Keratinocyte (primary cell): ENCODE measurements at regions not wholly inside any gene's neighbourhood (a gene's known extent, or its start where the extent isn't known, plus 50 kb on each side); places are given as distances from the start of the nearest gene placed in this dataset.

Experiments used
- DNase-seq: peaks from one replicate; pipeline ENCODE4 v3.0.0-alpha.2; 2011; ENCODE audit warnings: low read depth, missing footprints, low spot score
- FAIRE-seq: peaks from 2 replicates; lab custom pipeline; 2011; peaks lifted over from hg19 to GRCh38; lab: Jason Lieb, UNC
- H2AFZ ChIP-seq: 2 replicates; pipeline ENCODE4 v1.6.0; 2012; ENCODE audit warnings: low read length, control low read depth, inconsistent platforms; ENCODE audit not compliant: control insufficient read depth
- H3K27ac ChIP-seq: 2 replicates; pipeline ENCODE4 v1.5.1; 2011; ENCODE audit warnings: low read length; ENCODE audit not compliant: control insufficient read depth, insufficient read depth
- H3K27me3 ChIP-seq: 3 replicates; pipeline ENCODE4 v1.6.0; 2011; ENCODE audit warnings: low read length; ENCODE audit not compliant: control insufficient read depth, insufficient read depth; ENCODE audit errors: extremely low read depth
- H3K36me3 ChIP-seq, 2 experiments: 2 replicates in 1 of 2; 3 replicates in 1 of 2; pipeline ENCODE4 v1.5.1; 2011; ENCODE audit warnings: low read length in 2 of 2, mild to moderate bottlenecking in 1 of 2; ENCODE audit not compliant: control insufficient read depth in 2 of 2, insufficient read depth in 2 of 2; ENCODE audit errors: extremely low read depth in 1 of 2
- H3K4me1 ChIP-seq: 3 replicates; pipeline ENCODE4 v1.5.1; 2011; ENCODE audit warnings: low read length; ENCODE audit not compliant: control insufficient read depth, insufficient read depth; ENCODE audit errors: extremely low read depth
- H3K4me2 ChIP-seq: 3 replicates; pipeline ENCODE4 v1.6.0; 2011; ENCODE audit warnings: low read depth, low read length; ENCODE audit not compliant: control insufficient read depth, insufficient read depth; ENCODE audit errors: extremely low read depth
- H3K4me3 ChIP-seq, 3 experiments: fragments of 200-600 bp in 1 of 3; sonication (generic) in 1 of 3; 2 replicates in 2 of 3; 3 replicates in 1 of 3; pipeline ENCODE4 v1.5.1; 2011 to 2016; ENCODE audit warnings: low read length in 3 of 3, mild to moderate bottlenecking in 3 of 3, control low read depth in 2 of 3, inconsistent platforms in 1 of 3, low read depth in 1 of 3, mixed read lengths in 1 of 3, mixed run types in 1 of 3, moderate library complexity in 1 of 3; ENCODE audit not compliant: control insufficient read depth in 2 of 3, insufficient read depth in 2 of 3; ENCODE audit errors: extremely low read depth in 1 of 3
- H3K79me2 ChIP-seq: 2 replicates; pipeline ENCODE4 v1.6.0; 2012; ENCODE audit warnings: low read length; ENCODE audit not compliant: control insufficient read depth, insufficient read depth
- H3K9ac ChIP-seq: 3 replicates; pipeline ENCODE4 v1.6.0; 2011; ENCODE audit warnings: low read length; ENCODE audit not compliant: control insufficient read depth, insufficient read depth; ENCODE audit errors: extremely low read depth
- H3K9me1 ChIP-seq: 3 replicates; pipeline ENCODE4 v1.6.0; 2011; ENCODE audit warnings: low read length; ENCODE audit not compliant: control insufficient read depth, insufficient read depth; ENCODE audit errors: extremely low read depth
- H3K9me3 ChIP-seq: 2 replicates; pipeline ENCODE4 v1.5.1; 2012; ENCODE audit warnings: low read depth, low read length; ENCODE audit not compliant: control insufficient read depth
- H4K20me1 ChIP-seq: 3 replicates; pipeline ENCODE4 v1.6.0; 2011; ENCODE audit warnings: low read length; ENCODE audit not compliant: control insufficient read depth, insufficient read depth; ENCODE audit errors: extremely low read depth
- CTCF ChIP-seq, 3 experiments: IDR thresholded peaks in 1 of 3; conservative IDR thresholded peaks in 1 of 3; optimal IDR thresholded peaks in 1 of 3; 2 replicates in 2 of 3; 3 replicates in 1 of 3; pipeline versions ENCODE3 to v1.5.1; 2011; ENCODE audit warnings: low read length in 3 of 3, mild to moderate bottlenecking in 3 of 3, moderate library complexity in 2 of 3, control low read depth in 1 of 3, inconsistent platforms in 1 of 3; ENCODE audit not compliant: insufficient read depth in 2 of 3; ENCODE audit errors: extremely low read depth in 1 of 3
- EZH2 ChIP-seq: IDR thresholded peaks from one replicate; pipeline ENCODE4 v1.6.1; 2012; ENCODE audit warnings: inconsistent platforms, mild to moderate bottlenecking, low read length, moderate library complexity
- dilution Hi-C: fragments of 300-500 bp; cut with MboI; formaldehyde crosslinking; loops from one replicate; pipeline ENCODE4 v1.7.0; 2020; ENCODE audit warnings: low sequenced_read_pairs; ENCODE audit not compliant: extremely low pct_ligation_motif_present

- no peaks in the 10 kb centered on the region for H3K79me2 ChIP-seq
- no peak for TF ChIP-seq EZH2
- no peak for TF ChIP-seq CTCF (optimal IDR thresholded peaks at IDR 0.05 in 1 of 3, IDR thresholded peaks at IDR 0.05 in 1 of 3, conservative IDR thresholded peaks at IDR 0.05 in 1 of 3; ENCODE audit: extremely low read depth in 1 of 3, insufficient read depth in 2 of 3, low read length in 3 of 3)
- H3K9me1 ChIP-seq = no peaks in the 10 kb centered on the region
- no peaks in the 10 kb centered on the region for H4K20me1 ChIP-seq
- no peak overlapping the region for H2AFZ ChIP-seq
- H3K9me3 ChIP-seq = no peaks in the 10 kb centered on the region
- no peak for FAIRE-seq
- dilution Hi-C loops = no loop called here
- H3K4me1 ChIP-seq = no peaks in the 10 kb centered on the region
- no peak overlapping the region for H3K4me3 ChIP-seq
- no peaks in the 10 kb centered on the region for H3K36me3 ChIP-seq
- no peak overlapping the region for H3K4me2 ChIP-seq
- no peak overlapping the region for H3K27ac ChIP-seq
- no peak overlapping the region for H3K9ac ChIP-seq
- peaks cover 4% of the 10 kb centered on the region for H3K27me3 ChIP-seq
- no peak for DNase-seq
Measured at GRCh38 chr10:132468651-132469050, 68.9 kb upstream of the INPP5A start.

GRCh38 chr10:132469197-132469884, 68.2 kb upstream of the INPP5A start:
- TF ChIP-seq EZH2 (no peak), CTCF (optimal IDR thresholded peaks at IDR 0.05 in 1 of 3, IDR thresholded peaks at IDR 0.05 in 1 of 3, conservative IDR thresholded peaks at IDR 0.05 in 1 of 3; ENCODE audit: extremely low read depth in 1 of 3, insufficient read depth in 2 of 3, low read length in 3 of 3) (no peak)
- Histone ChIP-seq H3K79me2 (no peaks in the 10 kb centered on the region), H3K27me3 (peaks cover 4% of the 10 kb centered on the region), H3K9me3 (no peaks in the 10 kb centered on the region), H3K4me2 (no peak overlapping the region), H3K9ac (no peak overlapping the region), H4K20me1 (no peaks in the 10 kb centered on the region), H3K4me1 (no peaks in the 10 kb centered on the region), H3K4me3 (no peak overlapping the region), H3K9me1 (no peaks in the 10 kb centered on the region), H2AFZ (no peak overlapping the region), H3K27ac (no peak overlapping the region), H3K36me3 (no peaks in the 10 kb centered on the region)
- FAIRE-seq (no peak), DNase-seq (no peak)
- dilution Hi-C loops = no loop called here
